ENCODE measurements at regions not wholly inside any gene's neighbourhood (a gene's known extent, or its start where the extent isn't known, plus 50 kb on each side); places are given as distances from the start of the nearest gene placed in this dataset.

DNA sequence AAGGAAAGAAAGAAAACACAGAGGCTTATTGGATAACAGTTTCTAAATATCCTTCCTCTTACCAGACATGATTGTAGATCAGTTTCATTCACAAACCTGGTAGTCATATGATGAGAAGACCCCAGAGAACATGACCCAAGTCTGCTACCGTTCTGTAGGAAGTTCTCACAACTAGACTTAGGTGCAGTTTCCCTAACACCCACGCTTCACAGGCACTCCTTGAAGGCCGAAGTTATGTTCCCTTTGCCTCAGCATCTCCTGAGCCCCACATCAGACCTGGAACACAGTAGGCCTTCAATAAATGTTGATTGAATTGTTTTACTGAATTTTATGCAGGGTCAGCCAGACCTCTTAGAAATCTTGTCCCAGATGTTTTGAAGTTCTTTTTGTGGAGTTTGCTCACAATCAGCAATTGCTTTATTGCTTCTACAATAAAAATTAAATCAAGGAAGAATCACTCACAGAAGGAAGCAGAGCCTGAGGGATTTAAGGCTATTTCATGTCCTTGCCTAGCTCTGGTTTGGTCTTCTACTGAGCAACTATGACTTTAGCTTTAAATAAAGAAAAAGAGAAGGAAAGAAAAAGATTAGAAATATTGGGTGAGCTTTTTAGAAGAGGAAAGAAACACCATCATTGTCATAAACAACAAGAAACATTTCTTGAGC is 138.6 kb upstream of the MDM1 start:
- H3K27ac Mint-ChIP-seq (ENCODE audit: unreplicated experiment) = no peak overlapping the region
- no peak overlapping the region for H3K4me3 Mint-ChIP-seq (ENCODE audit: unreplicated experiment)
- peaks cover 5% of the 10 kb centered on the region for H3K4me1 Mint-ChIP-seq (ENCODE audit: low read depth)
- no peaks in the 10 kb centered on the region for H3K9me3 Mint-ChIP-seq (ENCODE audit: low read depth)
- DNase-seq (ENCODE audit: low spot score) = no peak
- TF ChIP-seq, protein P1, sequence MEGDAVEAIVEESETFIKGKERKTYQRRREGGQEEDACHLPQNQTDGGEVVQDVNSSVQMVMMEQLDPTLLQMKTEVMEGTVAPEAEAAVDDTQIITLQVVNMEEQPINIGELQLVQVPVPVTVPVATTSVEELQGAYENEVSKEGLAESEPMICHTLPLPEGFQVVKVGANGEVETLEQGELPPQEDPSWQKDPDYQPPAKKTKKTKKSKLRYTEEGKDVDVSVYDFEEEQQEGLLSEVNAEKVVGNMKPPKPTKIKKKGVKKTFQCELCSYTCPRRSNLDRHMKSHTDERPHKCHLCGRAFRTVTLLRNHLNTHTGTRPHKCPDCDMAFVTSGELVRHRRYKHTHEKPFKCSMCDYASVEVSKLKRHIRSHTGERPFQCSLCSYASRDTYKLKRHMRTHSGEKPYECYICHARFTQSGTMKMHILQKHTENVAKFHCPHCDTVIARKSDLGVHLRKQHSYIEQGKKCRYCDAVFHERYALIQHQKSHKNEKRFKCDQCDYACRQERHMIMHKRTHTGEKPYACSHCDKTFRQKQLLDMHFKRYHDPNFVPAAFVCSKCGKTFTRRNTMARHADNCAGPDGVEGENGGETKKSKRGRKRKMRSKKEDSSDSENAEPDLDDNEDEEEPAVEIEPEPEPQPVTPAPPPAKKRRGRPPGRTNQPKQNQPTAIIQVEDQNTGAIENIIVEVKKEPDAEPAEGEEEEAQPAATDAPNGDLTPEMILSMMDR (IDR thresholded peaks at IDR 0.05) = no peak
- H3K36me3 Mint-ChIP-seq (ENCODE audit: low read depth) = no peaks in the 10 kb centered on the region
- H3K27me3 Mint-ChIP-seq (ENCODE audit: low read depth) = no peaks in the 10 kb centered on the region

DNA sequence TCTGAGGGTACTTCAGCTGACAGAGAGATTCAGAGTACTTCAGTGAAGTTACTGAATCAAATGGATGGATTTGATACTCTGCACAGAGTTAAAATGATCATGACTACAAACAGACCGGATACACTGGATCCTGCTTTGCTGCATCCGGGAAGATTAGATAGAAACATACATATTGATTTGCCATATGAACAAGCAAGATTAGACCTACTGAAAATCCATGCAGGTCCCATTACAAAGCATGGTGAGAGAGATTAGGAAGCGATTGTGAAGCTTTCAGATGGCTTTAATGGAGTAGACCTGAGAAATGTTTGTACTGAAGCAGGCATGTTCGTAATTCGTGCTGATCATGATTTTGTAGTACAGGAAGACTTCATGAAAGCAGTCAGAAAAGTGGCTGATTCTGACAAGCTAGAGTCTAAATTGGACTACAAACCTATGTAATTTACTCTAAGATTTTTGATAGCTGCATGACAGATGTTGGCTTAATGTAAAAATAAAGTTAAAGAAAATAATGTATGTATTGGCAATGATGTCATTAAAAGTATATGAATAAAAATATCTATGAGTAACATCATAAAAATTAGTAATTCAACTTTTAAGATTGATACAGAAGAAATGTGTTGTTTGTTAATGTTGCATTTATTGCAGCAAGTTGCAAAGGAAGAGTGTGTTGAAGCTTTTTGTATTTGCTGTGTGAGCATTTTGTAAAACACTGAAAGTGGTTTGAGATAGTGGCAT is 136.1 kb upstream of the RAP1B start:
- no peak overlapping the region for H3K4me3 Mint-ChIP-seq (ENCODE audit: unreplicated experiment)
- no peaks in the 10 kb centered on the region for H3K9me3 Mint-ChIP-seq (ENCODE audit: low read depth)
- no peaks in the 10 kb centered on the region for H3K27me3 Mint-ChIP-seq (ENCODE audit: low read depth)
- H3K27ac Mint-ChIP-seq (ENCODE audit: unreplicated experiment) = no peak overlapping the region
- no peaks in the 10 kb centered on the region for H3K36me3 Mint-ChIP-seq (ENCODE audit: low read depth)
- no peak for DNase-seq (ENCODE audit: low spot score)
- peaks cover 22% of the 10 kb centered on the region for H3K4me1 Mint-ChIP-seq (ENCODE audit: low read depth)
- TF ChIP-seq, protein P1 (IDR thresholded peaks at IDR 0.05) = no peak

DNA sequence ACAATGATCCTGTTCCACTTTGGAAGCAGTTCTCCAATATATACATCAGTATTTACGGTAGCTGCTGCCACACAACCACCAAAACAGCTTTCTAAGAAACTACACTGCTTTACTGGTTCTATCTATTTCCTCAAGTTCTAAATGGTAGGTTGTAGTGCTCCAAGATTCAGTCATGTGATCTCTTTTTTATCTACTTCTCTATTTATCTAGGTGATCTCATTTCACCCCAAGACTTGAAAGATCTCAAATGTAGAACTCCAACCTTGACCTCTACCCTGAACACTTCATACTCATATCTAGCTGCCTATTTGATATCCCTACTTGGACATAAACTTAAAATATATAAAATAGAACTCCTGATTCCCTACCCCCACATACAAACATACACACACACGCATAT is 133.9 kb upstream of the RAP1B start:
- TF ChIP-seq, protein P1 (IDR thresholded peaks at IDR 0.05) = no peak
- Mint-ChIP-seq H3K4me1 (ENCODE audit: low read depth) (peaks cover 34% of the 10 kb centered on the region), H3K4me3 (ENCODE audit: unreplicated experiment) (no peak overlapping the region), H3K36me3 (ENCODE audit: low read depth) (no peaks in the 10 kb centered on the region), H3K9me3 (ENCODE audit: low read depth) (peaks cover 5% of the 10 kb centered on the region), H3K27me3 (ENCODE audit: low read depth) (no peaks in the 10 kb centered on the region), H3K27ac (ENCODE audit: unreplicated experiment) (no peak overlapping the region)
- no peak for DNase-seq (ENCODE audit: low spot score)

DNA sequence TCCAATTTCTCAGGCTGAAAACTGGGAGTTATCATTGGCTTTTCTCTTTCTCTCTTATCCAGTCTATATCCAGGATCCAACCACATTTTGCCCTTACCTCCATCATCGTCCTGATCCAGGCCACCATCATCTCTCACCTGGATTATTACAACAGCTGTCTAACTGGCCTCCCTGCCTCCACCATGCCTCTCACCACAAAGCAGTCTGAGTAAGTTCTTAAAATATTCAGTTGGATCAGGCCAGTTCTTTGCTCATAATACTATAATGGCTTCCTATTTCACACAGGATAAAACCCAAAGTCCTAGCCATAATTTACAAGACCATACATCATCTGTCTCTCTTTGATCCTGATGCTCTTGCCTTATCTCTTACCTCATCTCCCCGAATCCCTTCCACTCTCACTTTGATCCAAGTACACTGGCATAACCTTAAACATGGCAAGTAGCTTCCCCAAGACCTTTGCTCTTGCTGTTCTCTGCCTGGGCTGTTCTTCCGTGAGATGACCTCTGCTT is 133.4 kb upstream of the RAP1B start:
- TF ChIP-seq, protein P1 (IDR thresholded peaks at IDR 0.05) = no peak
- Mint-ChIP-seq H3K4me1 (ENCODE audit: low read depth) (peaks cover 38% of the 10 kb centered on the region), H3K4me3 (ENCODE audit: unreplicated experiment) (no peak overlapping the region), H3K27me3 (ENCODE audit: low read depth) (no peaks in the 10 kb centered on the region), H3K36me3 (ENCODE audit: low read depth) (no peaks in the 10 kb centered on the region), H3K9me3 (ENCODE audit: low read depth) (peaks cover 5% of the 10 kb centered on the region), H3K27ac (ENCODE audit: unreplicated experiment) (no peak overlapping the region)
- no peak for DNase-seq (ENCODE audit: low spot score)

DNA sequence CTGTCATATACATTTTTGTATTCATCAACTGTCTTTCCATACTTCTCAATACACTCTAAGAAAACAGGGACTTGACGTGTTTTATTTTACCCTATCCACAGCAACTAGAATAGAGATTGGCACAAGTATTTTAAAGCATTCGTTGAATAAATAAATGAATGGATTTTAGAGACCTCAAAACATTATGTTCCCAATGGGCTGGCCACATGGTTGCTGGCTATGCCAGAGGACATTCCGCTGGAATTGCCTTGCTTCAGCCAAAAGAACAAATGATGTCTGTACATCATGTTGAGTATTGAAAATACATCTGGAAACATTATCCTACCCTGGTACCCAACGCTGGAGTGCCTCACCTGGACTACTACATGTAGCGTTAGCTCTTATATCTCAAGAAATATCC is 132.8 kb upstream of the RAP1B start:
- Mint-ChIP-seq H3K9me3 (ENCODE audit: low read depth) (peaks cover 5% of the 10 kb centered on the region), H3K27ac (ENCODE audit: unreplicated experiment) (no peak overlapping the region), H3K4me1 (ENCODE audit: low read depth) (peaks cover 41% of the 10 kb centered on the region), H3K36me3 (ENCODE audit: low read depth) (no peaks in the 10 kb centered on the region), H3K4me3 (ENCODE audit: unreplicated experiment) (no peak overlapping the region), H3K27me3 (ENCODE audit: low read depth) (no peaks in the 10 kb centered on the region)
- TF ChIP-seq, protein P1 (IDR thresholded peaks at IDR 0.05) = no peak
- no peak for DNase-seq (ENCODE audit: low spot score)

All from chondrocyte (in vitro differentiated cells).